WI38 (cell line): ENCODE measurements at regions not wholly inside any gene's neighbourhood (a gene's known extent, or its start where the extent isn't known, plus 50 kb on each side); places are given as distances from the start of the nearest gene placed in this dataset.

Experiments used
- H3K4me3 ChIP-seq: 2 replicates; pipeline ENCODE4 v1.5.1; 2011; ENCODE audit warnings: low read depth, mild to moderate bottlenecking, control low read depth, low read length
- TF ChIP-seq, protein P1 (sequence below): IDR thresholded peaks from 2 replicates; pipeline ENCODE4 v1.5.1; 2012; ENCODE audit warnings: low read depth, mild to moderate bottlenecking, control low read depth, low read length

DNA sequence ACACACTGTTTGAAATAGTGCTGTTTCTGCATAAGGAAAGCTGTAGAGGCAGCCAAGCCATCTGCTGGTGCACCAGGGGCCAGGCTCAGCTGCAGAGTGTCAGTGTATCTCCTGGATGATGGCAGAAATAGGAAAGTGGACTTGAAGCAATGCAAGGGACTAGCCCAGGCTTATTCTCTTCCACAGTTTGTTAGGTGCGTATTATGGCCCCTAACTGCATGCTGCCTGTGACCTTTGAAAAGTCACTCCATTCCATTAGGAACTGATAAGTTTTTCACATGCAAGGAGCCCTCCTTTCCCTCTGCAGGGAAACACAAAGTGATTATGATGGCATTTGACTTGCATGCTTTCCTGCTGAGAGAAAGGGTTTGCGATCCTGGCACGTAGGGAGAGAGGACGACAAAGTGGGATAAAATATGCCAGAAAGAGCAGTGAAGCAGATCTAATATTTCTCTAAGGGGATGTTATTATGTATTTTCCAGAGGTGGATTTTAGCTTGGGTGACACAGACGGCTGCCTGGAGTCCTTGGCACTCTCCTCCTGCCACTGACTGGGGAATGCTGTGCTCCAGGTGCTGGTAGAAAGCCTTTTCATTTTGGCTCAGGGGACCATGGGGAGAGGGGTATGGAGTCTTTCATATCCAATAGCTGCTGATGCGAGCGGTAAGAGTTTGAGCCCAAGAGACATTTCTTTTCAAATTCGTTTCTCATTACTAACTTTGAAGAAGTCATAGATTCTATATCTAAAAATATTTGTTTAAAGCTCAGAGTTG is 402.1 kb upstream of the B3GALT2 start:
- TF ChIP-seq, protein P1, sequence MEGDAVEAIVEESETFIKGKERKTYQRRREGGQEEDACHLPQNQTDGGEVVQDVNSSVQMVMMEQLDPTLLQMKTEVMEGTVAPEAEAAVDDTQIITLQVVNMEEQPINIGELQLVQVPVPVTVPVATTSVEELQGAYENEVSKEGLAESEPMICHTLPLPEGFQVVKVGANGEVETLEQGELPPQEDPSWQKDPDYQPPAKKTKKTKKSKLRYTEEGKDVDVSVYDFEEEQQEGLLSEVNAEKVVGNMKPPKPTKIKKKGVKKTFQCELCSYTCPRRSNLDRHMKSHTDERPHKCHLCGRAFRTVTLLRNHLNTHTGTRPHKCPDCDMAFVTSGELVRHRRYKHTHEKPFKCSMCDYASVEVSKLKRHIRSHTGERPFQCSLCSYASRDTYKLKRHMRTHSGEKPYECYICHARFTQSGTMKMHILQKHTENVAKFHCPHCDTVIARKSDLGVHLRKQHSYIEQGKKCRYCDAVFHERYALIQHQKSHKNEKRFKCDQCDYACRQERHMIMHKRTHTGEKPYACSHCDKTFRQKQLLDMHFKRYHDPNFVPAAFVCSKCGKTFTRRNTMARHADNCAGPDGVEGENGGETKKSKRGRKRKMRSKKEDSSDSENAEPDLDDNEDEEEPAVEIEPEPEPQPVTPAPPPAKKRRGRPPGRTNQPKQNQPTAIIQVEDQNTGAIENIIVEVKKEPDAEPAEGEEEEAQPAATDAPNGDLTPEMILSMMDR = no peak

DNA sequence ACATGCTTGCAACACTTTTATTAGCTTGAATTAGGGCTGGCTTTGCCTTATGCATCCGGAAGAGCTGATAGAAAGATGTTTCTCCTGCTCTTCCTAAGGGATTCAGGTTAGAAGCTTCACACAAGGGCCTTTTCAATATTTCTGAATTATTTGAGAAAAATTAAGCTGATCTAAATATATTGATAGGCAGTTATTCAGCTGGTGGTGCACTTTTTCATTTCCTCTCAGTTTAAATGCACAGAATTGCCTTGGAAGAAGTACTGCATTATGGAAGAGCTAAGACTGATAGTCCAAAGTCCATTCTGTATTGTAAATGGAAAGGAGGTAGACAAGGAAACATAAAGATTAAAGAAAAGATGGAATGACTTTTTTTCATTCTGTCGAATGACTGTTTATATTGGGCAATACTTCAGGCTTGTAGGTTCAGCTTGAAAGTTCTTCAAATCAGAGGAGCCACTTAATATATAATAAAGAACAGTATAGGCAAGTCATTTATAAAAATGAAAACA is 398.4 kb upstream of the B3GALT2 start:
- no peak overlapping the region for H3K4me3 ChIP-seq
- TF ChIP-seq, protein P1 = no peak

More for the DNA sequence above, 402.1 kb upstream of the B3GALT2 start:
- H3K4me3 ChIP-seq = no peak overlapping the region

DNA sequence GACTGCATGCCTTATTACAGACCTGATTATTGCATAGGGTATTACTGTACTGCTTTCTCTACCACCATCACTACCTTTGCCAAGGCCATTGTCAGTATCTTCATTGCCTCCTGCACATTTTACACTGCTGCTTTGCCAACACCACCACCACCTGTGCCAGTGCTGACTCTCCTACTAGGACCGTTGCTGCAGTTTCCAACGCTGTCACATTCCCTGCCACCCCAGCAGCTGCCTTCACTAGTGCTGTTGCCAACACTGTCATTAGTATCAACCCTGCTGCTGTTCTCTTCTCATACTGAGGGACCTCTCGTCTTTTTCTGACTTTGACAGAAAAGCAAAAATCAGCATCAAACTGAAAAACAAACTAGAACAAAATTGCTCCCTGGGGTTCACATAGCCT is 394.9 kb upstream of the B3GALT2 start:
- H3K4me3 ChIP-seq = no peak overlapping the region
- TF ChIP-seq, protein P1 = no peak

DNA sequence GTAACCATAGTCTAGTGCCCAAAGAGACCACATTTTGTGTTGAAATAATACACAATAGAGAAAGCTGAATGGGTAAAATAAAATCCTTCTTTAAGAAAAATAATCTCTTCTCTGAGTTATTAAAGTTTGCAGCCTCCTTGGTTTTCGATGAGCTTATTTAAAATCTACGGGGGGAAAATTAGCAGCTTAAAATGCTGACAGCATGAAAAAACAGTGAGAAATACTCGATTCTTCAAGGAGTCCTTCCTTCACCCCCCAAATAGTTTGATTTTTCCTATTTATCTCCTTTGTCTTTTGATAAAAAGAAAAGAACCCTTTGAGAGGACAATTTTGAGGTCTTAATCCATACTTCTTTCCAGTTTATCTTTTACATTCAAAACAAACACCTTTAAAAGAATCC is 394.0 kb upstream of the B3GALT2 start:
- H3K4me3 ChIP-seq = no peak overlapping the region
- TF ChIP-seq, protein P1 = no peak

DNA sequence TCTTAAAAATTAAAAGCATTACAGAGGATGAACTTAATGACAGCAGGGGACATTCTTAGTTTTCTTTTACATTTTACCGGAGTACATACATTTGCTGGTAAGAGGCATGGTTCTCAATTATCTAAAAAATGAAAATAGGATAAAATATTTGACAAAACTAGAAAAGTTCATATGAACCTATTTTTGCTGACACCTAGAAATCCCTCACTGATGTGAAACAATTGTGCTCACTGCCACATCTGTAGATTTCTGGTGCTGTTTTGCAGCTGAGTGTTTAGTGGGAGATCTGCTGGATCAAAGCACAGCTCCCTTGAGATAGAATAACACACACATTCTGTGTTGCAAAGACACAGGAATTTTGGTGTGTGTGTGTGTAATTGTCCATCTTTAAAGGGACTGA is 392.9 kb upstream of the B3GALT2 start:
- TF ChIP-seq, protein P1 = no peak
- no peak overlapping the region for H3K4me3 ChIP-seq

DNA sequence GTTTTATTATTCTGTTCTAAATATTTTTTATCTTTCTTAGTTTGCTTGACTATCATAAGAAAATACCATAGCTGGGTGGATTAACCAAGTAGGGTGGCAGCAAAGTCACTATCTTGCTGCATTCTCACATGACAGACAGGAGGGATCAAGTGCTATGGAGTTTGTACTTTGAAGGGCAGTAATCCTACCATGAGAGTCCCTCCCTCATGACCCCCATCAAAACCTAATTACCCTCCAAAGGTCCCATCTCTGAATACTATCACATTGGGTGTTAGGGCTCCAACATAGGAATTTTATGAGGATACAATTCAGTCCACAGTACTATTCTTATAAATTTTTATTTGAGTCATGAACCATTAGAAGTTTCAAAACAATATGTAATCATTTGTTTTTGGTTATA is 388.5 kb upstream of the B3GALT2 start:
- no peak overlapping the region for H3K4me3 ChIP-seq
- TF ChIP-seq, protein P1 = no peak

DNA sequence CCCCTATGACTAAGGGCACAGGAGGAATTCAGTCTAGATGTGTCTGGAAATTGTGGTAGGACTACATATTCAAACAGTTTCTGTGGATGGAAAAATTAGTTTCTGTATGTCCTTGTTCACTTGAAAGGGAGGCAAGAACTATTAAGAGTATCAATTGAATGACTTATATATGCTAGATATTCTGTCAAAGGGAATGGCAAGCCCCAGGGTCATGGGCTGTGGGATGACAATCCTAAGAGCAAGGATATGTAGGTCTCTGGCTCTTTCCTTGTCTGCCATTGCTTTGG is 383.5 kb upstream of the B3GALT2 start:
- no peak overlapping the region for H3K4me3 ChIP-seq
- TF ChIP-seq, protein P1 = no peak
